ENCODE measurements at regions not wholly inside any gene's neighbourhood (a gene's known extent, or its start where the extent isn't known, plus 50 kb on each side); places are given as distances from the start of the nearest gene placed in this dataset.
A peak's percentile ranks its signal among the peaks of the same experiment; 100 is the strongest.

DNA sequence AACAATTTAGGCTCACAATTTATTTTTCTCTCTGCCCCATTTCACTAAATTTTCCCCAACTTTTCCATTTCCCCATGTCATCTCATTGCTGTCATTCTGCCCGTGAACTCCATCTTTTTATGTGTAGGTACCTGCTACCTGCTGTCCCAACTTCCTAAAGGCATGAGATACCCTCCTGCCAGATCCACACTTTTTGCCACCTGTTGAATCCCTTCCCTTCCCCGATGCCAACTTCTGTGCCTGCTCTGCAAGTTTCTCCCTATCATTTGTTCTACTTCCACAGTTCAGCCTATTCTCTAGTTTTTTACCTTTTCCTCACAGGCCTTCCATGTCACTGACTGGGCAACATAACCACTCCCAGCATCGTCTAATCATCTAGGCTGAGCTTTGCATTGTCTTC is 607.5 kb upstream of the KLF12 start:
- no peak overlapping the region for H2AFZ ChIP-seq (replicated peaks)
- no peak for DNase-seq (ENCODE audit: low spot score)
- no peak overlapping the region for H3K4me2 ChIP-seq
- no peak overlapping the region for H3K4me3 Mint-ChIP-seq
- H3K27me3 Mint-ChIP-seq (ENCODE audit: insufficient read depth, low read depth): no peaks in the 10 kb centered on the region
- H3K4me3 ChIP-seq: no peak overlapping the region
- H3K36me3 Mint-ChIP-seq: no peaks in the 10 kb centered on the region
- H4K20me1 ChIP-seq (ENCODE audit: low read depth): no peaks in the 10 kb centered on the region
- H3K27ac Mint-ChIP-seq: no peak overlapping the region
- no peaks in the 10 kb centered on the region for H3K9me3 ChIP-seq (ENCODE audit: low read depth)
- no peaks in the 10 kb centered on the region for H3F3A ChIP-seq (ENCODE audit: low read depth)
- TF ChIP-seq CTCF (IDR thresholded peaks at IDR 0.05) (no peak), EZH2 (IDR thresholded peaks at IDR 0.05) (no peak), EZH2phosphoT487 (IDR thresholded peaks at IDR 0.05) (no peak)
- no peaks in the 10 kb centered on the region for H3K36me3 ChIP-seq
- no peaks in the 10 kb centered on the region for H3K27me3 ChIP-seq
- peaks cover 5% of the 10 kb centered on the region for H3K9me3 Mint-ChIP-seq
- no peak overlapping the region for H3K9ac ChIP-seq
- peaks cover 2% of the 10 kb centered on the region for H3K4me1 Mint-ChIP-seq
- no peaks in the 10 kb centered on the region for H3K4me1 ChIP-seq
- no peak overlapping the region for H3K27ac ChIP-seq
- no peaks in the 10 kb centered on the region for H3K79me2 ChIP-seq (ENCODE audit: low read depth)

DNA sequence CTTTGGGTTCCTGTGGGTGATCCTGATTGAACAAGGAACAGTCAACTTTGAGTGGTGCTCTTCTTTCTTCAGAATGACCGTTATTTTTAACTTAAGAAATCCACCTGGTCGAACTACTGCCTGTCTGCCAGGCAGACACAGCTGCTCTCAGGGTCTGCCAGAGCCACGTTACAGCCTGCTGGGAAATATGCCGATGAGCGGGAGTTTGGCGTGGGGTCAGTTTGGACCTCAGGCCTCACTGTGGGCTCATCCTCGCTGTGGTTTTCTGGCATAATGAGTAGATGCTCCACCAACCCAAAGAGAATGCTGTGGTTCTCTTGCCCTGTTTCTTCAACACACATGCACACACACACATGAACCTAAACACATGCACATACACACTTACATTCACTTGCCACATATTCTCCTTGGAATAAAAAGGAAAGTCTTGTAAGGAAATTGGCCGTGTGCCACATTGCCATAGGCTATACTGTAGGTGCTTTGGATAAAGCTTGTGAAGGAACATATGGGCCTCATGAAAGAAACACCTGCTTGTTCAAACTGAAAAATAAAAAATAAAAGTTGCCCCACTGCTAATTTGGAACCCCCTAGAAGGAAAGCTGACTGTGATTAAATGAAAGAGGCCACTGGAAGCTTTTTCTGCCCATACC is 598.7 kb upstream of the KLF12 start:
- no peak overlapping the region for H3K4me2 ChIP-seq
- peak overlapping the region; percentile 34 for H2AFZ ChIP-seq (replicated peaks)
- H3K27me3 ChIP-seq: no peaks in the 10 kb centered on the region
- H3K36me3 Mint-ChIP-seq: no peaks in the 10 kb centered on the region
- peaks cover 5% of the 10 kb centered on the region for H3K27me3 Mint-ChIP-seq (ENCODE audit: insufficient read depth, low read depth)
- no peaks in the 10 kb centered on the region for H3K36me3 ChIP-seq
- H3K27ac ChIP-seq: no peak overlapping the region
- peaks cover 13% of the 10 kb centered on the region for H3K9me3 Mint-ChIP-seq
- peaks cover 15% of the 10 kb centered on the region for H3K4me1 Mint-ChIP-seq
- H3F3A ChIP-seq (ENCODE audit: low read depth): no peaks in the 10 kb centered on the region
- no peaks in the 10 kb centered on the region for H3K9me3 ChIP-seq (ENCODE audit: low read depth)
- H4K20me1 ChIP-seq (ENCODE audit: low read depth): no peaks in the 10 kb centered on the region
- DNase-seq (ENCODE audit: low spot score): no peak
- H3K79me2 ChIP-seq (ENCODE audit: low read depth): no peaks in the 10 kb centered on the region
- H3K4me3 ChIP-seq: no peak overlapping the region
- H3K4me3 Mint-ChIP-seq: no peak overlapping the region
- no peak overlapping the region for H3K9ac ChIP-seq
- H3K27ac Mint-ChIP-seq: no peak overlapping the region
- H3K4me1 ChIP-seq: no peaks in the 10 kb centered on the region
- TF ChIP-seq CTCF (IDR thresholded peaks at IDR 0.05) (no peak), EZH2 (IDR thresholded peaks at IDR 0.05) (no peak), EZH2phosphoT487 (IDR thresholded peaks at IDR 0.05) (no peak)

DNA sequence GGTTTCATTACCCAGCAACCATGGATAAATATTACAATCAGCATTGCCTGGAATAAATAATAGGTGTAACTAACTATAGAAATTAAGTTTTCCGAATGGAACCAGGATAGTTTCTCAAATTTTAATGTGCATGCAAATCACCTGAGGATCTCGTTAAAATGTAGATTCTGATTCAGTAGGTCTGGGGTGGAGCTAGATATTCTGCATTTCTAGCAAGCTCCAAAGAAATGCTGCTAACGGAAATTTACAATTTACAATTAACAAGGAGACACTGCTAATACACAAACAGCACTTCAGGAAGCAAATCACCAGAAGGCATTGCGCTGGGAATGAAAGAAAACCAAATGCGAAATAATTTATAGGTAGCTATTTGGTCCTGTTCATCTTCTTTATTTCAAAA is 597.5 kb upstream of the KLF12 start:
- Histone ChIP-seq H3F3A (ENCODE audit: low read depth) (no peaks in the 10 kb centered on the region), H4K20me1 (ENCODE audit: low read depth) (no peaks in the 10 kb centered on the region), H3K4me2 (no peak overlapping the region), H3K9ac (no peak overlapping the region), H3K9me3 (ENCODE audit: low read depth) (no peaks in the 10 kb centered on the region), H3K79me2 (ENCODE audit: low read depth) (no peaks in the 10 kb centered on the region), H3K4me1 (no peaks in the 10 kb centered on the region), H2AFZ (replicated peaks) (no peak overlapping the region), H3K27ac (no peak overlapping the region), H3K4me3 (no peak overlapping the region), H3K36me3 (no peaks in the 10 kb centered on the region), H3K27me3 (no peaks in the 10 kb centered on the region)
- DNase-seq (ENCODE audit: low spot score): no peak
- Mint-ChIP-seq H3K27ac (no peak overlapping the region), H3K4me1 (peaks cover 15% of the 10 kb centered on the region), H3K9me3 (peaks cover 8% of the 10 kb centered on the region), H3K27me3 (ENCODE audit: insufficient read depth, low read depth) (peaks cover 5% of the 10 kb centered on the region), H3K4me3 (no peak overlapping the region), H3K36me3 (no peaks in the 10 kb centered on the region)
- TF ChIP-seq CTCF (IDR thresholded peaks at IDR 0.05) (no peak), EZH2 (IDR thresholded peaks at IDR 0.05) (no peak), EZH2phosphoT487 (IDR thresholded peaks at IDR 0.05) (no peak)

Measured in neural progenitor cell (in vitro differentiated cells).